Nephron (organoid): ENCODE measurements at regions not wholly inside any gene's neighbourhood (a gene's known extent, or its start where the extent isn't known, plus 50 kb on each side); places are given as distances from the start of the nearest gene placed in this dataset.

Experiments used
- H3K27ac Mint-ChIP-seq, 3 experiments: 2 replicates each; pipeline ENCODE4 v1.8.0; 2020; ENCODE audit warnings: mixed read lengths in 3 of 3, mild to moderate bottlenecking in 2 of 3, moderate library complexity in 1 of 3
- H3K27me3 Mint-ChIP-seq: 2 replicates; pipeline ENCODE4 v1.8.0; 2021; ENCODE audit warnings: low read depth, mild to moderate bottlenecking, moderate library complexity, mixed read lengths
- H3K36me3 Mint-ChIP-seq: 2 replicates; pipeline ENCODE4 v1.8.0; 2020; ENCODE audit warnings: low read depth, mixed read lengths
- H3K4me1 Mint-ChIP-seq: 2 replicates; pipeline ENCODE4 v1.8.0; 2020; ENCODE audit warnings: mixed read lengths
- H3K4me3 Mint-ChIP-seq, 3 experiments: 2 replicates each; pipeline ENCODE4 v1.8.0; 2020; ENCODE audit warnings: mild to moderate bottlenecking in 3 of 3, mixed read lengths in 3 of 3, moderate library complexity in 2 of 3
- H3K9me3 Mint-ChIP-seq: 2 replicates; pipeline ENCODE4 v1.8.0; 2020; ENCODE audit warnings: mixed read lengths
- TF ChIP-seq, protein P1 (sequence below), 3 experiments: fragments of 200-600 bp; sonication (generic); IDR thresholded peaks; one replicate each; pipeline ENCODE4 v1.5.0; 2021; ENCODE audit warnings: antibody characterized with exemption in 3 of 3; ENCODE audit not compliant: unreplicated experiment in 3 of 3

DNA sequence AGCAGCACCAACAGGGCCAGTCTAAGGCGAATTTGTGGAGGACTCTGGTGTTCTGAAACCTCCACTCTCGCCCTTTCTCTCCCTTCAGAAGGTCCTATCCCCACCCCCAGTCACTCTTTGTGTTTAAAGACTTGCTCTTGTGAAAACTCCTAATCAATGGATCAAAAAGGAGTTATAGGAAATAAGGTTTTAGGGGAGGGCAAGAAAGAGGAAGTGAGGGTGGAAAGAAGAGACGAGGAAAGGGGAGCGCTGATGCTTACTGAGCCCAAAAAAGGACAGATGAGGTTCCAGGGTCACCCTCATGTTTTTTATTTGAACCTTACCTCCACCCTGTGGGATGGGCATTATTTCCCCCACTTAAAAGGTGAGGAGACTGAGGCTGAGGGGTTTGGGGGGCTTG lies 70.0 kb upstream of the SLC6A11 start:
- Mint-ChIP-seq H3K4me3 (no peak overlapping the region), H3K4me1 (no peaks in the 10 kb centered on the region), H3K9me3 (no peaks in the 10 kb centered on the region), H3K27ac (no peak overlapping the region), H3K27me3 (peaks cover 40% of the 10 kb centered on the region), H3K36me3 (no peaks in the 10 kb centered on the region)
- TF ChIP-seq, protein P1, sequence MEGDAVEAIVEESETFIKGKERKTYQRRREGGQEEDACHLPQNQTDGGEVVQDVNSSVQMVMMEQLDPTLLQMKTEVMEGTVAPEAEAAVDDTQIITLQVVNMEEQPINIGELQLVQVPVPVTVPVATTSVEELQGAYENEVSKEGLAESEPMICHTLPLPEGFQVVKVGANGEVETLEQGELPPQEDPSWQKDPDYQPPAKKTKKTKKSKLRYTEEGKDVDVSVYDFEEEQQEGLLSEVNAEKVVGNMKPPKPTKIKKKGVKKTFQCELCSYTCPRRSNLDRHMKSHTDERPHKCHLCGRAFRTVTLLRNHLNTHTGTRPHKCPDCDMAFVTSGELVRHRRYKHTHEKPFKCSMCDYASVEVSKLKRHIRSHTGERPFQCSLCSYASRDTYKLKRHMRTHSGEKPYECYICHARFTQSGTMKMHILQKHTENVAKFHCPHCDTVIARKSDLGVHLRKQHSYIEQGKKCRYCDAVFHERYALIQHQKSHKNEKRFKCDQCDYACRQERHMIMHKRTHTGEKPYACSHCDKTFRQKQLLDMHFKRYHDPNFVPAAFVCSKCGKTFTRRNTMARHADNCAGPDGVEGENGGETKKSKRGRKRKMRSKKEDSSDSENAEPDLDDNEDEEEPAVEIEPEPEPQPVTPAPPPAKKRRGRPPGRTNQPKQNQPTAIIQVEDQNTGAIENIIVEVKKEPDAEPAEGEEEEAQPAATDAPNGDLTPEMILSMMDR (IDR thresholded peaks at IDR 0.05; ENCODE audit: unreplicated experiment in 3 of 3), result no peak

DNA sequence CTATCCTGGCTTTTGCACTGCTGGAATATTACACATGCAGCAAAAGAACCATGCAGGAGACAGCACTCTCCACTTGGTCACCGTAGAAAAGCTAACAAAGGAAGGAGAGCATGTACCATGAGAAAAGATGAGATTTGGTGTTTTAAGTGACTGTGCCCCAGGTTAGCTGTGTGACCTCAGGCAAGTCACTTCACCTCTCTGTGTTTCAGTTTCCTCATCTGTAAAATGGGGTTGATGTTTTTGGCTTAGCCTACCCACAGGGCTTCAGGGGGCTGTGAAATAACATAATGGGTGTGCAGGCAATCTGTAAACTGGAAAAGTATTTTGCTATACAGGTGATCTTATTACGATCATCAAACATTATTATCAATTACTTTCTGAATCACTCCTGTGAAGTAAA lies 69.3 kb upstream of the SLC6A11 start:
- TF ChIP-seq, protein P1 (IDR thresholded peaks at IDR 0.05; ENCODE audit: unreplicated experiment in 3 of 3), result no peak
- no peaks in the 10 kb centered on the region for H3K4me1 Mint-ChIP-seq
- no peak overlapping the region for H3K27ac Mint-ChIP-seq
- H3K36me3 Mint-ChIP-seq, result no peaks in the 10 kb centered on the region
- peaks cover 38% of the 10 kb centered on the region for H3K27me3 Mint-ChIP-seq
- no peaks in the 10 kb centered on the region for H3K9me3 Mint-ChIP-seq
- no peak overlapping the region for H3K4me3 Mint-ChIP-seq

DNA sequence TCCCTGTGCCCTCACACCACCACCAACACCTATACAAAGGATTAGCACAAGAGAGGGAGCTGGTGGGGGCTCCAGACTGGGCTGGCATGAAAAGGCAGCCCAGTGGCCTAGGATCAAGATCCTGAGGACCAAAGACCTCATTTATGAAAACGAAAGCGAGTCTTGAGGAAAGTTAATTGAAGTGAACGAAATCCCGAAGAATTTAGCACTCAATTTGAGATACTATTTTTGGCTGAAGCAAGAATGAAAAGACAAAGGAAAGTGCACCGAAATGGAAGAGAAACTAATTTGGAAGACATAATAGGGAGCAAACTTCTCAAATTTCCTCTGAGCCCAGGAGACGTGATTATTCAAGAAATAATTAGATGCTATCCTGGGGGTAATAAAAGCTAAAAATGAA lies 68.7 kb upstream of the SLC6A11 start:
- Mint-ChIP-seq H3K27ac (no peak overlapping the region), H3K4me3 (no peak overlapping the region)

DNA sequence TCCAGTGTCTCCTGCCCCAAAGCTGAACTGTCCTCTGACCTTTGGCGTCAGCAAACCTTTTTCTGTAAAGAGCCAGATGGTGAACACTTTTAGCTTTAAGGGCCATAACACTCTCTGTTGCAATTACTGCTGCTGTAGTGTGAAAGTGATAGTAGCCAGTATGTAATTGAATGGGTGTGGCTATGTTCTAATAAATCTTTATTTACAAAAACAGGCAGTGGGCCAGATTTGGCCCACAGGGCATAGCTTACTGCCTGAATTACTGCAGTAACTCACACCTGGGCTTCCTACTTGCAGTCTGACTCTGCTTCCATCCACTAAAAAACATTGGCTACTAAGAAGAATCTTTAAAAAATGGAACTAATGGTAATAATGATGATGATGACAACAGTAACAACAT lies 68.0 kb upstream of the SLC6A11 start:
- Mint-ChIP-seq H3K4me3 (no peak overlapping the region), H3K27me3 (peaks cover 34% of the 10 kb centered on the region), H3K36me3 (no peaks in the 10 kb centered on the region), H3K4me1 (no peaks in the 10 kb centered on the region), H3K9me3 (no peaks in the 10 kb centered on the region), H3K27ac (no peak overlapping the region)
- TF ChIP-seq, protein P1 (IDR thresholded peaks at IDR 0.05; ENCODE audit: unreplicated experiment in 3 of 3), result no peak

More for the DNA sequence above, 68.7 kb upstream of the SLC6A11 start:
- H3K4me1 Mint-ChIP-seq, result no peaks in the 10 kb centered on the region
- H3K36me3 Mint-ChIP-seq, result no peaks in the 10 kb centered on the region
- TF ChIP-seq, protein P1 (IDR thresholded peaks at IDR 0.05; ENCODE audit: unreplicated experiment in 3 of 3), result no peak
- H3K9me3 Mint-ChIP-seq, result no peaks in the 10 kb centered on the region
- H3K27me3 Mint-ChIP-seq, result peaks cover 35% of the 10 kb centered on the region

DNA sequence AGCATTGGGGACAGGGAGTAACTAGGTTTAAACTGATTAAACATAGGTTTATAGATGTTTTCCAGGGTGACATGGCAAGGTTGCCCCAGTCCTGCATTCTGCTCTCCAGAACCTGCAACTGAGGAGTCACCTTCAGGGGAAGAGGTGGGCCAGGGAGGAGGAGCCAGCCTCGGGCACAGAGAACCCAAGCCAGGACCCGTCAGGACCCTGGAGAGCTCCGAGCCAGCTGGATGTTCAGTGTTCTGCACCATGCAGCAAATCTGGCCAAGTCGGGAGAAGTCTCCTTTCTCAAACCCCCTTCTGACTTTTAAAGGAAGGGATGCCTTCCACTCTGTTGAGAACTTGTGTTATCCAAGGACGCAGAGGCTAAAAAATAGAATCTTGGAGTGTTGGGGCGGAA lies 62.1 kb upstream of the SLC6A11 start:
- H3K27ac Mint-ChIP-seq, result no peak overlapping the region
- no peaks in the 10 kb centered on the region for H3K36me3 Mint-ChIP-seq
- peaks cover 34% of the 10 kb centered on the region for H3K27me3 Mint-ChIP-seq
- TF ChIP-seq, protein P1 (IDR thresholded peaks at IDR 0.05; ENCODE audit: unreplicated experiment in 3 of 3), result no peak
- no peaks in the 10 kb centered on the region for H3K9me3 Mint-ChIP-seq
- H3K4me1 Mint-ChIP-seq, result no peaks in the 10 kb centered on the region
- no peak overlapping the region for H3K4me3 Mint-ChIP-seq

DNA sequence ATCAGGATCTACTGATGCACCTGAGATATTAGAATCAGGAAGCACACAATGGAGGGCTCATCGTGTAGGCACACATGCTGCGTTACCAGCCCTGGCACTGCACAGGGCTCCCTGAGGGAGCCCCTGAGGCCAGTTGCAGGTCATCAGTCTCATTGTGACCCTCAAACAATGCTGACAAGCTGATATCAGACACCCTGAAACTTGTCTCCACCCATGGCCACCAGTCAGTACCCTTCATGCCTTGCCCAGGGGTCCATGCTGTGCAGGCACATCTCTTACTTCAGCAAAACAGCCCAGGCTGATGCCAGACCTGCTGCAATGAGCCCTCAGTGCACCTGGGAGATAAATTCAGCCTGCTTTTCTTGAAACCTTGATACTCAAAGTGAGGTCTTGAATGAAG lies 59.5 kb upstream of the SLC6A11 start:
- no peak overlapping the region for H3K27ac Mint-ChIP-seq
- TF ChIP-seq, protein P1 (IDR thresholded peaks at IDR 0.05; ENCODE audit: unreplicated experiment in 3 of 3), result no peak
- peaks cover 50% of the 10 kb centered on the region for H3K27me3 Mint-ChIP-seq
- H3K4me3 Mint-ChIP-seq, result no peak overlapping the region
- no peaks in the 10 kb centered on the region for H3K4me1 Mint-ChIP-seq
- H3K9me3 Mint-ChIP-seq, result no peaks in the 10 kb centered on the region
- no peaks in the 10 kb centered on the region for H3K36me3 Mint-ChIP-seq
